Pons (tissue), 1 donor: ENCODE measurements at regions not wholly inside any gene's neighbourhood (a gene's known extent, or its start where the extent isn't known, plus 50 kb on each side); places are given as distances from the start of the nearest gene placed in this dataset.
"Not testable (repeated sequence)": the region's sequence is repeated elsewhere in the genome, so short reads cannot be mapped to it uniquely, and the experiment has no call there.

Source experiments
- DNase-seq: peaks from one replicate; pipeline ENCODE4 v3.0.0-alpha.2; 2016; ENCODE audit warnings: low spot score

GRCh38 chr3:44132061-44132460 lies 109.6 kb upstream of the TOPAZ1 start:
- no peak for DNase-seq

GRCh38 chr3:44132593-44132992 lies 109.1 kb upstream of the TOPAZ1 start:
- no peak for DNase-seq

- no peak for DNase-seq
Observed at GRCh38 chr3:44136421-44136820, 105.3 kb upstream of the TOPAZ1 start.

GRCh38 chr3:44146073-44146472 lies 95.6 kb upstream of the TOPAZ1 start:
- no peak for DNase-seq

GRCh38 chr3:44159696-44160300 lies 81.9 kb upstream of the TOPAZ1 start:
- DNase-seq = peak; percentile 7

- DNase-seq = no peak
Observed at GRCh38 chr3:44160818-44161217, 80.9 kb upstream of the TOPAZ1 start.

GRCh38 chr3:44171891-44172290 lies 69.8 kb upstream of the TOPAZ1 start:
- DNase-seq = no peak

- DNase-seq = not testable (repeated sequence)
Observed at GRCh38 chr3:44172701-44173100, 69.0 kb upstream of the TOPAZ1 start.

GRCh38 chr3:44173263-44173662 lies 68.4 kb upstream of the TOPAZ1 start:
- no peak for DNase-seq

GRCh38 chr3:44175070-44175469 lies 66.6 kb upstream of the TOPAZ1 start:
- no peak for DNase-seq

- DNase-seq = no peak
Observed at GRCh38 chr3:44179246-44179645, 62.4 kb upstream of the TOPAZ1 start.

- DNase-seq = peak; percentile 37
Observed at GRCh38 chr3:44184319-44184953, 57.2 kb upstream of the TOPAZ1 start.

- no peak for DNase-seq
Observed at GRCh38 chr3:44185396-44185915, 56.2 kb upstream of the TOPAZ1 start.

- DNase-seq = no peak
Observed at GRCh38 chr3:44186111-44186672, 55.5 kb upstream of the TOPAZ1 start.

GRCh38 chr3:44186712-44187111 lies 55.0 kb upstream of the TOPAZ1 start:
- DNase-seq = no peak
